GM23338 (cell line): ENCODE measurements at regions not wholly inside any gene's neighbourhood (a gene's known extent, or its start where the extent isn't known, plus 50 kb on each side); places are given as distances from the start of the nearest gene placed in this dataset.

Experiments used
- ATAC-seq: fragments of 200-7000 bp; cut with Tn5 transposase; 3 replicates; pipeline ENCODE4 v1.9.1; 2020
- DNase-seq: peaks from one replicate; pipeline ENCODE4 v3.0.0-alpha.2; 2015; ENCODE audit warnings: low spot score
- H2AFZ ChIP-seq: fragments of 200-600 bp; sonication (generic); 2 replicates; pipeline ENCODE4 v1.8.0; 2016; ENCODE audit warnings: antibody characterized with exemption, mild to moderate bottlenecking, moderate library complexity
- H3F3A ChIP-seq: fragments of 200-600 bp; sonication (generic); replicated peaks from 2 replicates; pipeline ENCODE4 v1.8.0; 2017; ENCODE audit warnings: antibody characterized with exemption, mixed run types, low read depth
- H3K27ac ChIP-seq: fragments of 200-600 bp; sonication (generic); 2 replicates; pipeline ENCODE4 v1.6.1; 2016; ENCODE audit warnings: low read depth
- H3K27me3 ChIP-seq: fragments of 200-600 bp; sonication (generic); 2 replicates; pipeline ENCODE4 v1.8.0; 2016; ENCODE audit warnings: mild to moderate bottlenecking, mixed run types, moderate library complexity; ENCODE audit not compliant: insufficient read depth
- H3K36me3 ChIP-seq: fragments of 200-600 bp; sonication (generic); 2 replicates; pipeline ENCODE4 v1.8.0; 2016; ENCODE audit warnings: mild to moderate bottlenecking; ENCODE audit not compliant: insufficient read depth
- H3K4me1 ChIP-seq: fragments of 200-600 bp; sonication (generic); 2 replicates; pipeline ENCODE4 v1.8.0; 2016; ENCODE audit warnings: mild to moderate bottlenecking, moderate library complexity; ENCODE audit not compliant: insufficient read depth
- H3K4me2 ChIP-seq: fragments of 200-600 bp; sonication (generic); 2 replicates; pipeline ENCODE4 v1.7.1; 2017; ENCODE audit warnings: mixed run types
- H3K4me3 ChIP-seq: fragments of 200-600 bp; sonication (generic); 2 replicates; pipeline ENCODE4 v1.6.1; 2016; ENCODE audit warnings: mixed run types
- H3K79me2 ChIP-seq: fragments of 200-600 bp; sonication (generic); replicated peaks from 2 replicates; pipeline ENCODE4 v1.8.0; 2017; ENCODE audit warnings: mild to moderate bottlenecking; ENCODE audit not compliant: insufficient read depth
- H3K9me2 ChIP-seq: fragments of 200-600 bp; sonication (generic); 2 replicates; pipeline ENCODE4 v1.8.0; 2017; ENCODE audit not compliant: insufficient read depth
- H4K20me1 ChIP-seq: fragments of 200-600 bp; sonication (generic); replicated peaks from 2 replicates; pipeline ENCODE4 v1.8.0; 2017; ENCODE audit warnings: mild to moderate bottlenecking; ENCODE audit not compliant: insufficient read depth
- H3K27ac Mint-ChIP-seq: 2 replicates; pipeline ENCODE4 v1.8.0; 2020; ENCODE audit warnings: inconsistent platforms, mild to moderate bottlenecking, moderate library complexity, mixed read lengths
- H3K27me3 Mint-ChIP-seq: 3 replicates; pipeline ENCODE4 v1.8.0; 2022; ENCODE audit warnings: low read depth, mild to moderate bottlenecking, moderate library complexity, mixed read lengths, inconsistent platforms; ENCODE audit not compliant: insufficient read depth, poor library complexity
- H3K36me3 Mint-ChIP-seq: 3 replicates; pipeline ENCODE4 v1.8.0; 2021; ENCODE audit warnings: low read depth, mild to moderate bottlenecking, inconsistent platforms, moderate library complexity, mixed read lengths
- H3K4me1 Mint-ChIP-seq: 3 replicates; pipeline ENCODE4 v1.8.0; 2020; ENCODE audit warnings: mild to moderate bottlenecking, inconsistent platforms, mixed read lengths
- H3K4me3 Mint-ChIP-seq: 3 replicates; pipeline ENCODE4 v1.8.0; 2021; ENCODE audit warnings: moderate library complexity, mild to moderate bottlenecking, inconsistent platforms, mixed read lengths
- H3K9me3 Mint-ChIP-seq: 3 replicates; pipeline ENCODE4 v1.8.0; 2020; ENCODE audit warnings: moderate library complexity, mild to moderate bottlenecking, inconsistent platforms, mixed read lengths
- CREB1 ChIP-seq: fragments of 250-450 bp; sonication (Bioruptor Pico); IDR thresholded peaks from 2 replicates; pipeline ENCODE4 v1.5.0; 2020; ENCODE audit warnings: low read depth, mild to moderate bottlenecking, moderate library complexity
- CTCF ChIP-seq, 2 experiments: fragments of 200-600 bp in 1 of 2; sonication (generic) in 1 of 2; conservative IDR thresholded peaks; 2 replicates each; pipeline versions ENCODE4 v1.5.1 to v1.6.1; 2016 to 2017; ENCODE audit warnings: antibody characterized with exemption in 2 of 2, low read depth in 2 of 2, mild to moderate bottlenecking in 2 of 2, moderate library complexity in 1 of 2
- ETS1 ChIP-seq: IDR thresholded peaks from 2 replicates; pipeline ENCODE4 v1.6.1; 2016; ENCODE audit warnings: antibody characterized with exemption
- EZH2 ChIP-seq: fragments of 200-600 bp; sonication (generic); IDR thresholded peaks from one replicate; pipeline ENCODE4 v1.8.0; 2017; ENCODE audit warnings: antibody characterized with exemption, mild to moderate bottlenecking, low read depth; ENCODE audit not compliant: unreplicated experiment
- EZH2phosphoT487 ChIP-seq: fragments of 200-600 bp; sonication (generic); IDR thresholded peaks from one replicate; pipeline ENCODE4 v1.8.1; 2018; ENCODE audit warnings: antibody characterized with exemption; ENCODE audit not compliant: unreplicated experiment
- JUNB ChIP-seq: IDR thresholded peaks from one replicate; pipeline ENCODE4 v1.6.1; 2016; ENCODE audit warnings: antibody characterized with exemption; ENCODE audit not compliant: unreplicated experiment
- NANOG ChIP-seq: IDR thresholded peaks from 2 replicates; pipeline ENCODE4 v1.6.1; 2016; ENCODE audit warnings: antibody characterized with exemption, borderline replicate concordance
- POLR2AphosphoS5 ChIP-seq: IDR thresholded peaks from 2 replicates; pipeline ENCODE4 v1.6.1; 2016; ENCODE audit warnings: antibody characterized with exemption, low read depth
- STAT1 ChIP-seq: IDR thresholded peaks from one replicate; pipeline ENCODE4 v1.6.1; 2016; ENCODE audit warnings: antibody characterized with exemption; ENCODE audit not compliant: unreplicated experiment
- ZNF114 ChIP-seq: fragments of 250-450 bp; sonication (Bioruptor Pico); IDR thresholded peaks from 2 replicates; pipeline ENCODE4 v1.5.0; 2020; ENCODE audit warnings: mild to moderate bottlenecking, moderate library complexity
- ZNF331 ChIP-seq: fragments of 250-450 bp; sonication (Bioruptor Pico); IDR thresholded peaks from 2 replicates; pipeline ENCODE4 v1.5.0; 2020; ENCODE audit warnings: low read depth, mild to moderate bottlenecking, moderate library complexity

GRCh38 chr5:125888358-125888757 lies 534.9 kb upstream of the GRAMD2B start:
- no peak overlapping the region for H3K27ac Mint-ChIP-seq

GRCh38 chr5:125890511-125890931 lies 532.7 kb upstream of the GRAMD2B start:
- H3K27me3 ChIP-seq, result no peaks in the 10 kb centered on the region
- DNase-seq (no peak), ATAC-seq (no peak)
- Mint-ChIP-seq H3K4me1 (no peaks in the 10 kb centered on the region), H3K36me3 (no peaks in the 10 kb centered on the region), H3K27me3 (no peaks in the 10 kb centered on the region), H3K27ac (no peak overlapping the region), H3K4me3 (no peak overlapping the region), H3K9me3 (no peaks in the 10 kb centered on the region)
- TF ChIP-seq ZNF331 (CRISPR knock-in tag) (no peak), CTCF (conservative IDR thresholded peaks at IDR 0.05; ENCODE audit: low read depth in 2 of 2) (no peak)
- H3K4me2 ChIP-seq, result no peak overlapping the region
- no peaks in the 10 kb centered on the region for H3F3A ChIP-seq
- no peak overlapping the region for H2AFZ ChIP-seq
- no peaks in the 10 kb centered on the region for H4K20me1 ChIP-seq
- no peaks in the 10 kb centered on the region for H3K9me2 ChIP-seq
- H3K27ac ChIP-seq, result no peak overlapping the region
- H3K79me2 ChIP-seq, result no peaks in the 10 kb centered on the region
- H3K4me1 ChIP-seq, result no peaks in the 10 kb centered on the region
- no peaks in the 10 kb centered on the region for H3K36me3 ChIP-seq
- no peak overlapping the region for H3K4me3 ChIP-seq

More at GRCh38 chr5:125888358-125888757, 534.9 kb upstream of the GRAMD2B start:
- no peak overlapping the region for H3K27ac ChIP-seq
- ATAC-seq (no peak), DNase-seq (no peak)
- Mint-ChIP-seq H3K4me1 (no peaks in the 10 kb centered on the region), H3K9me3 (no peaks in the 10 kb centered on the region), H3K27me3 (no peaks in the 10 kb centered on the region), H3K4me3 (no peak overlapping the region), H3K36me3 (no peaks in the 10 kb centered on the region)
- H3K27me3 ChIP-seq, result no peaks in the 10 kb centered on the region
- no peak overlapping the region for H2AFZ ChIP-seq
- H3K4me1 ChIP-seq, result no peaks in the 10 kb centered on the region
- H3K79me2 ChIP-seq, result no peaks in the 10 kb centered on the region
- H3K4me2 ChIP-seq, result no peak overlapping the region
- no peak overlapping the region for H3K4me3 ChIP-seq
- no peaks in the 10 kb centered on the region for H3K36me3 ChIP-seq
- H4K20me1 ChIP-seq, result no peaks in the 10 kb centered on the region
- no peak for TF ChIP-seq POLR2AphosphoS5
- TF ChIP-seq EZH2, result no peak
- no peaks in the 10 kb centered on the region for H3K9me2 ChIP-seq
- H3F3A ChIP-seq, result no peaks in the 10 kb centered on the region

- H3K27ac ChIP-seq, result no peak overlapping the region
- no peaks in the 10 kb centered on the region for H3K36me3 ChIP-seq
- Mint-ChIP-seq H3K4me1 (no peaks in the 10 kb centered on the region), H3K4me3 (no peak overlapping the region), H3K27me3 (no peaks in the 10 kb centered on the region), H3K27ac (no peak overlapping the region), H3K9me3 (no peaks in the 10 kb centered on the region), H3K36me3 (no peaks in the 10 kb centered on the region)
- no peak overlapping the region for H3K4me3 ChIP-seq
- H2AFZ ChIP-seq, result no peak overlapping the region
- H4K20me1 ChIP-seq, result no peaks in the 10 kb centered on the region
- no peak for DNase-seq
- no peak overlapping the region for H3K4me2 ChIP-seq
- H3K4me1 ChIP-seq, result no peaks in the 10 kb centered on the region
- no peaks in the 10 kb centered on the region for H3K79me2 ChIP-seq
- no peaks in the 10 kb centered on the region for H3K27me3 ChIP-seq
- no peaks in the 10 kb centered on the region for H3F3A ChIP-seq
- H3K9me2 ChIP-seq, result no peaks in the 10 kb centered on the region
- no peak for ATAC-seq
- TF ChIP-seq ETS1 (no peak), JUNB (no peak), EZH2phosphoT487 (no peak), ZNF114 (no peak), EZH2 (no peak), CTCF (conservative IDR thresholded peaks at IDR 0.05; ENCODE audit: low read depth in 2 of 2) (no peak), NANOG (no peak), ZNF331 (CRISPR knock-in tag) (no peak), STAT1 (no peak), CREB1 (CRISPR knock-in tag) (no peak), POLR2AphosphoS5 (no peak)
Observed at GRCh38 chr5:125891061-125891725, 532.0 kb upstream of the GRAMD2B start.
